VCaP (cell line): ENCODE measurements at regions not wholly inside any gene's neighbourhood (a gene's known extent, or its start where the extent isn't known, plus 50 kb on each side); places are given as distances from the start of the nearest gene placed in this dataset.

Experiments
- H3K27ac ChIP-seq: fragments of 450-650 bp; 2 replicates; pipeline ENCODE4 v1.5.1; 2017
- TF ChIP-seq, protein P1 (sequence below): fragments of 450-650 bp; conservative IDR thresholded peaks from 2 replicates; pipeline ENCODE4 v1.5.1; 2017; ENCODE audit warnings: mild to moderate bottlenecking, moderate library complexity

DNA sequence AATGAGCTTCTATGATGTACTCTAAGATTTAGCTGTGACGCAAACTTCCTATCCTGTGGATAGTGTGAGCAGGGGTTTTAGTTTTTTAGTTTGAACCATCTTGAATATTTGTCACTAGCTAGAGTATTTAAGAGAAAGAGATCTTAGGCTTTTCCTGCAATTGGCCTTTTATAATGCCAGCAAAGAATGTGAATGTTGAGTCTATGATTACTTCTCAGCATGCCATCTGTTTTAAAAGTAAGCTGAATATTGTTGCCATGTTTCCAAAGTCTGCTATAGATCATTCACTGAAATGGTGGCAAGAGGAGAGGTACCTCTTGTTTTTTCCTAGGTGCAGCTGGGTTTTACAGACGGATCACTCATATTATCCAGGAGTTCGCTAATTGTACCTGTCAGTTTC, 1783.6 kb upstream of the FLRT2 start:
- no peak overlapping the region for H3K27ac ChIP-seq
- TF ChIP-seq, protein P1, sequence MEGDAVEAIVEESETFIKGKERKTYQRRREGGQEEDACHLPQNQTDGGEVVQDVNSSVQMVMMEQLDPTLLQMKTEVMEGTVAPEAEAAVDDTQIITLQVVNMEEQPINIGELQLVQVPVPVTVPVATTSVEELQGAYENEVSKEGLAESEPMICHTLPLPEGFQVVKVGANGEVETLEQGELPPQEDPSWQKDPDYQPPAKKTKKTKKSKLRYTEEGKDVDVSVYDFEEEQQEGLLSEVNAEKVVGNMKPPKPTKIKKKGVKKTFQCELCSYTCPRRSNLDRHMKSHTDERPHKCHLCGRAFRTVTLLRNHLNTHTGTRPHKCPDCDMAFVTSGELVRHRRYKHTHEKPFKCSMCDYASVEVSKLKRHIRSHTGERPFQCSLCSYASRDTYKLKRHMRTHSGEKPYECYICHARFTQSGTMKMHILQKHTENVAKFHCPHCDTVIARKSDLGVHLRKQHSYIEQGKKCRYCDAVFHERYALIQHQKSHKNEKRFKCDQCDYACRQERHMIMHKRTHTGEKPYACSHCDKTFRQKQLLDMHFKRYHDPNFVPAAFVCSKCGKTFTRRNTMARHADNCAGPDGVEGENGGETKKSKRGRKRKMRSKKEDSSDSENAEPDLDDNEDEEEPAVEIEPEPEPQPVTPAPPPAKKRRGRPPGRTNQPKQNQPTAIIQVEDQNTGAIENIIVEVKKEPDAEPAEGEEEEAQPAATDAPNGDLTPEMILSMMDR: no peak

DNA sequence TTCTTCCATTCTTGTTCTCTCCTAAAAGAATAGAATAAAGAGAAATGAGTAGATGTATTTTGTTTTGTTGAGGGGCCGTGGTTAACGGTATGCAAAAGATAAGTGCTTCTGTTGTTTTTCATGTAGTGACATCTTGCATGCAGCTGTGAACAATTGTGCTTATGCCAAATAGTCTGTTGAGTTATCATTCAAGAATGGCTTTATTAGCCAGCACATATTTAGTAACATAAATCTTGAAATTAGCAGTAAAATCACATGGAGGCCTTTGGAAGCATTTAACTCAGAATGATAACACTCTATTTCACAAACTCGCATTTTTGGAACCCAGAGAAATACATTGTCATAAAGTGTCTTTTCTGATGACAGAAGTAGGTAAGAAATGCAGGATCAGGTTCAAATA, 1772.0 kb upstream of the FLRT2 start:
- no peak overlapping the region for H3K27ac ChIP-seq
- TF ChIP-seq, protein P1: no peak

DNA sequence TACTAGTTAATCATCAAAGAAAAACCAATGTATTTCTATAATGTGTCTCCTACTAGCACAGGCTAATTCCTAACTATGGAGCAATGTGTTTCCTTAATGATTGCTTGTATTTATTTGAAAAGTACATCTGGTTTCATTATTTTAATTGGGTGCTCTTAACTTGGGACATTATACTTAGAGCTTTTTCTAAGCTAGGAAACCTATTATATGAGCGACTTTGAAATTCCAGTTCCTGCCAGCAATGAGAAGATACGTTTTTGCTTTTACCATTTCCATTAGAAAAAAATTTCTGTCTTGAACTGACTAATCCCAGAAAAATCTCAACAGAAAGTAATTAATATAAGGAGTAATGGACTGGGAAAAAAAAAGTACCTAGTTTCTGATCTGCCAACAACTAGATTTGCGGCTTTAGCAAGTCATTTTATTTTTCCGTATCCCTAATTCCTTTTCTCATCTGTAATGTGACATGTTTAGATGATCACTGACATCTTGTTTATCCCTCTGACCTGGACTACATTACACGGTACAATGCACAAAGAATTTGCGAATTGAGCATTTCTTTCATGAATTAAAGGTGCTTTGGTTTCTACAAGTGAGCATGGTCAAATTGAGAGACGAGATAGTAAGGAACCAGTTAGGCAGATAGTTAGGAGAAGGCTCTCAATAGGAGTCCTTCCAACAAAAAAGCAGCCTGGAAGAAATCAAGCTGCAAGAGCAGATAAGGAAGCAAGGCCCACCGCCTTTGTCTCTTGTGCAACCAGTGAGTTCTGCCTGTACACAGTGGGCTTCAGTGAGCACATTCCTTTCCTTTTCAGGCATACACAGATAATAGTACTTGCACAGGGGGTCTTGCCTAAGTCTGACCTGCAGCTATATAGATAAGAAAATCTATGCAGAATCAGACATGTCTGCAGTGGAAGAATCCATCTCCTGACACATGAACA, 1765.0 kb upstream of the FLRT2 start:
- TF ChIP-seq, protein P1: no peak
- H3K27ac ChIP-seq: no peak overlapping the region

DNA sequence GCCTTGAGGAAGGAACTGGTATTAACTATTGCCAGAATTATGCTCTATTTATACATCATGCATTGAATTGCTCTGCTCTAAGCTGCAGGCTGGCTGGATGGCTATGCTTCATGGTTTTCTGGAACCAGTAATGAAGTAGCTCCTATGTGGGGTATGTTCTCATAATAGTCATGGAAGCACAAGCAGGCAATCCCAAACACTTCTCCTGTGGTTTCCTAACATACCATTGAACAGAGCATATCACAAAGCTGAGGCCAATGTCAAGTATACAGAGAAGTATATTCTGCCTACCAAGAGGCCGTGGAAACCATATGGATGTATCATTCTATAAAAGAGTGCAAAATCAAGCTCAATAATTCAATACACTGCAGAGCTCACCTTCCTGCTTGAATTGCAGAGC, 1752.4 kb upstream of the FLRT2 start:
- peak overlapping the region; percentile 36; the same call in 1 of the 2 replicates for H3K27ac ChIP-seq
- TF ChIP-seq, protein P1: no peak

DNA sequence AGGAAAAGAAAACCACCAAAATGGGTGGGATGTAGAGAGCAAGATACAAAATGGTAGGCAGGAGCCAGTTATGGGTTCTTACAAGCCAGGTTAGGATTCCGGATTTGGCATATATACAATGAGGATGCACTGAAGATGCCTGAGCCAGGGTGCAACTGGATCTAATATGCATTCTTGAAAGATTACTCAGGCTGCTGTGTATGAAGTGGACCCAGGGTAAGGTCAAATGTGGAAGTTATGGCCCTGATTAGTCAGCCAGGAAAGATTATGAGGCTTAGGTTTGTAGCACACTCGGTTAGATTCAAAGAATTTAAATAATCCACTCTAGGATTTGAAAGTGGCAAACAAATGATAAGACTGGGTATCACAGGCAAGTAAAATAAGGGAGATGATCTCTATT, 1750.7 kb upstream of the FLRT2 start:
- no peak overlapping the region for H3K27ac ChIP-seq

DNA sequence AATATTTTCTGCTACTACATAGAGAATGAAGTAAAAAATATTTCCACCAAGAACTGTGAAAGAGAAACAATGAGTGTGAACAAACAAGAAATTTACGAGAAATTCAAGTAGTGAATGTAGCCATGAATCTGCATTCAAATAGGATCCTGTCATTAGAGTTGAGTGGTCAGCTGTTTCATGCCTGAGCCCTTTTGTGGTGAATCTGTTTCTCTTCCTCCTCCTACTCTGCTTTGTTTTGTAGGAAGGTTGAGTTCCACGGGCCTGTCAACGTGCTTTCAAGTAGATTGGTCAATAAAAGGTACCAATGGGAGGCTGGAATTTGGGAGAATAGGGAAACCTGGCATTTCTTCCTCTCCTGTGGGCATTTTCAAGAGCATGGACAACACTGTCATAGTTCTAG, 1749.6 kb upstream of the FLRT2 start:
- TF ChIP-seq, protein P1: no peak

More for the DNA sequence above, 1750.7 kb upstream of the FLRT2 start:
- TF ChIP-seq, protein P1: no peak

DNA sequence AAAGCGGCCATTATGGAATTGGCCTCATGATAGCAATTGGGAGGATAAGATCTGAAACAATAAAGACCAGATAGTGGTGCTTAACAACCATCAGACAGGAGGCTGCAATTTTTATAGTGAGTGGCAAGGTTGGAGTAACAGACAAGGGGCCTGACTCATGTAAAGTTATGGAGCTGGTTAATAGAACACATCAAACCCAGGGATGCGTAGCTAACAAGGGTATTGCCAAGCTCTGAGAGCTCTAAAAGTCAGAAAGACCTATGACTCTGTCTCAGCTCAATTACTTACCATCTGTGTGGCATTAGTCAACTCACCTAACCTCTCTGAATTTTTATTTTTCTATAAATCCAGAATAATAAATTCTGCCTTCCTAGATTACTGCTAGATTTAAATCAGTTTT, 1731.5 kb upstream of the FLRT2 start:
- TF ChIP-seq, protein P1: no peak
- H3K27ac ChIP-seq: no peak overlapping the region

More for the DNA sequence above, 1749.6 kb upstream of the FLRT2 start:
- no peak overlapping the region for H3K27ac ChIP-seq
